K562 (cell line): ENCODE measurements at regions not wholly inside any gene's neighbourhood (a gene's known extent, or its start where the extent isn't known, plus 50 kb on each side); places are given as distances from the start of the nearest gene placed in this dataset.
A peak's percentile ranks its signal among the peaks of the same experiment; 100 is the strongest.
"Not testable (repeated sequence)": the region's sequence is repeated elsewhere in the genome, so short reads cannot be mapped to it uniquely, and the experiment has no call there.

ENCODE experiments used
- ATAC-seq: fragments of 200-7000 bp; cut with Tn5 transposase; 3 replicates; pipeline ENCODE4 v1.9.1; 2020; ENCODE audit warnings: moderate library complexity
- BruUV-seq: library from RNA; stranded (reverse); fragments of 400-500 nt; replicated peaks from 2 replicates; lab custom pipeline; 2021; lab: Mats Ljungman, UMichigan
- CTCF ChIA-PET: fragments of 300-600 bp; formaldehyde crosslinking; extraction: SDS; loops from one replicate; lab custom pipeline; 2021; ENCODE audit warnings: low intra/inter-chr PET ratio; lab: Yijun Ruan, JAX
- POLR2A ChIA-PET: fragments of 300-600, 350-650 bp; sonication (Branson Sonifier 250); formaldehyde crosslinking; extraction: SDS; loops from one replicate; lab custom pipeline; 2021; ENCODE audit warnings: antibody characterized with exemption, inconsistent platforms; lab: Yijun Ruan, JAX
- DNase-seq, 4 experiments: peaks; one replicate each; pipeline versions ENCODE4 v3.0.0 to v3.0.0-alpha.2; 2011 to 2018; ENCODE audit warnings: low spot score in 3 of 4, mixed read lengths in 3 of 4; ENCODE audit errors: extremely low read depth in 1 of 4
- FAIRE-seq: peaks from 2 replicates; lab custom pipeline; 2011; peaks lifted over from hg19 to GRCh38; lab: Jason Lieb, UNC
- H2AFZ ChIP-seq: 2 replicates; pipeline ENCODE4 v1.6.0; 2011; ENCODE audit warnings: low read depth, low read length, control low read depth, inconsistent platforms
- H3K27ac ChIP-seq: fragments of 200-600 bp; 3 replicates; pipeline ENCODE4 v1.8.0; 2011; ENCODE audit warnings: low read depth, mild to moderate bottlenecking, control low read depth, inconsistent platforms, low read length, moderate library complexity, mixed read lengths; ENCODE audit errors: extremely low read depth
- H3K27me3 ChIP-seq, 2 experiments: fragments of 300-600 bp in 1 of 2; 2 replicates in 1 of 2; 3 replicates in 1 of 2; pipeline versions ENCODE4 v1.6.0 to v1.8.0; 2011; ENCODE audit warnings: inconsistent platforms in 2 of 2, low read length in 2 of 2, mild to moderate bottlenecking in 1 of 2, mixed read lengths in 1 of 2, moderate library complexity in 1 of 2; ENCODE audit not compliant: control insufficient read depth in 2 of 2, insufficient read depth in 2 of 2
- H3K36me3 ChIP-seq: fragments of 300-600 bp; 3 replicates; pipeline ENCODE4 v1.8.0; 2011; ENCODE audit warnings: mild to moderate bottlenecking, low read length, inconsistent platforms; ENCODE audit not compliant: control insufficient read depth, insufficient read depth
- H3K4me1 ChIP-seq, 2 experiments: fragments of 200-600 bp in 1 of 2; replicated peaks in 1 of 2; 2 replicates in 1 of 2; 3 replicates in 1 of 2; pipeline versions ENCODE4 v1.5.1 to v1.8.0; 2011; ENCODE audit warnings: inconsistent platforms in 2 of 2, low read length in 2 of 2, mild to moderate bottlenecking in 1 of 2, mixed read lengths in 1 of 2, moderate library complexity in 1 of 2; ENCODE audit not compliant: control insufficient read depth in 2 of 2, insufficient read depth in 2 of 2
- H3K4me2 ChIP-seq: 2 replicates; pipeline ENCODE4 v1.6.1; 2011; ENCODE audit warnings: low read length, control low read depth, inconsistent platforms, mixed read lengths; ENCODE audit not compliant: insufficient read depth
- H3K4me3 ChIP-seq: fragments of 200-600 bp; sonication (generic), shearing (Covaris generic); 2 replicates; pipeline ENCODE4 v1.5.1; 2016; ENCODE audit warnings: control low read depth, inconsistent platforms
- H3K79me2 ChIP-seq: fragments of 200-600 bp; 3 replicates; pipeline ENCODE4 v1.8.0; 2011; ENCODE audit warnings: low read length, inconsistent platforms; ENCODE audit not compliant: control insufficient read depth, insufficient read depth
- H3K9ac ChIP-seq, 2 experiments: 2 replicates each; pipeline versions ENCODE4 v1.6.0 to v1.6.1; 2011; ENCODE audit warnings: low read depth in 2 of 2, low read length in 2 of 2, control low read depth in 1 of 2, inconsistent platforms in 1 of 2, mild to moderate bottlenecking in 1 of 2, mixed read lengths in 1 of 2; ENCODE audit not compliant: insufficient read depth in 1 of 2
- H3K9me1 ChIP-seq: one replicate; pipeline ENCODE4 v1.6.0; 2011; ENCODE audit warnings: inconsistent platforms, mild to moderate bottlenecking, low read length, moderate library complexity; ENCODE audit not compliant: control insufficient read depth, insufficient read depth
- H3K9me3 ChIP-seq: replicated peaks from 2 replicates; pipeline ENCODE4 v1.5.1; 2011; ENCODE audit warnings: low read depth, low read length, inconsistent platforms; ENCODE audit not compliant: control insufficient read depth, insufficient read depth
- H4K20me1 ChIP-seq: replicated peaks from 2 replicates; pipeline ENCODE4 v1.6.1; 2011; ENCODE audit warnings: low read length, inconsistent platforms, mixed read lengths; ENCODE audit not compliant: control insufficient read depth, insufficient read depth
- TARDBP ChIP-seq: fragments of 450-650 bp; IDR thresholded peaks from 2 replicates; pipeline ENCODE4 v1.6.1; 2016
- ZNF212 ChIP-seq: fragments of 450-650 bp; formaldehyde crosslinking; IDR thresholded peaks from 2 replicates; pipeline ENCODE4 v1.4.0; 2020; ENCODE audit warnings: mild to moderate bottlenecking
- WGBS: fragments of 100-300 bp; shearing (Covaris generic); methylation state at CpG from one replicate; pipeline ENCODE4 v1.1.6; 2016; ENCODE audit warnings: low coverage, mixed read lengths; ENCODE audit not compliant: insufficient coverage; ENCODE audit errors: missing lambda C conversion rate; 5-methylcytosine and 5-hydroxymethylcytosine counted together
- in situ Hi-C: fragments of 300-500 bp; cut with MboI; formaldehyde crosslinking; loops from 4 replicates; pipeline ENCODE4 v1.15.0; 2018; ENCODE audit warnings: inconsistent platforms, mixed read lengths
- intact Hi-C: fragments of 100-400 bp; cut with micrococcal nuclease; formaldehyde crosslinking; loops from 2 replicates; pipeline ENCODE4 v1.14.2; 2022
- TF ChIP-seq, protein P1 (sequence below), 2 experiments: fragments of 450-650 bp in 1 of 2; sonication (generic) in 1 of 2; formaldehyde crosslinking in 1 of 2; IDR thresholded peaks; 2 replicates each; pipeline versions ENCODE4 v1.7.1 to v1.9.0; 2016 to 2022; ENCODE audit warnings: inconsistent platforms in 1 of 2, mild to moderate bottlenecking in 1 of 2, missing genetic modification reagents in 1 of 2
- TF ChIP-seq, protein P2 (sequence below): fragments of 450-650 bp; formaldehyde crosslinking; IDR thresholded peaks from 2 replicates; pipeline ENCODE4 v1.4.0; 2020; ENCODE audit warnings: mild to moderate bottlenecking, moderate library complexity

DNA sequence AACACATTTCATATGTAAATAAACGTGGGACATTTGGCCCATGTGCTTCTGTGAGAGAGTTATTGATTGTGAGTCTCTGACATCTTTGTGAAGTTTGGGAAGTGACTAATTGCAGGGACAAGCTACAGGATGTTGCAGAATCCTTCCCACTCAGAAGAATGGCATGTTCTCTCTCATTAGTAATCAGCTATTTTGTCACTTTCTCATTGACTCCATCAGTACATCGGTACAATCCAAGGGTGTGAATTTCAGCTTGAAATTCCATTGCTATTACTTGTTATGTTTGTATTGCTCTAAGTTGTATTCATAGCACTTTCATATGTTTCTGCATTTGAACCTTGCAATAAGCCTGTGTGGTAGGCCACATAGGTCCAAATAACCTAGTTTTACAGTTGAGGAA, 100.0 kb upstream of the KCNMA1 start:
- no peak overlapping the region for H3K27ac ChIP-seq
- ChIA-PET CTCF (no interaction called here), POLR2A (no interaction called here)
- H3K36me3 ChIP-seq, result no peaks in the 10 kb centered on the region
- H3K4me2 ChIP-seq, result no peak overlapping the region
- H2AFZ ChIP-seq, result no peak overlapping the region
- in situ Hi-C loops (no loop called here), intact Hi-C loops (no loop called here)
- H3K27me3 ChIP-seq, result peaks cover 12 to 18% of the 10 kb centered on the region in 2 experiments; a peak in 3 of 5 replicates
- FAIRE-seq, result no peak
- H3K9ac ChIP-seq, result no peak overlapping the region
- no TSS peak for BruUV-seq
- no peaks in the 10 kb centered on the region for H4K20me1 ChIP-seq
- DNase-seq, result no peak
- no peak overlapping the region for H3K4me3 ChIP-seq
- no peaks in the 10 kb centered on the region for H3K4me1 ChIP-seq
- H3K9me3 ChIP-seq, result no peaks in the 10 kb centered on the region
- 0% methylated on average over 2 of the region's 2 CpGs for WGBS
- TF ChIP-seq ZNF212 (CRISPR knock-in tag) (no peak), TARDBP (no peak)
- TF ChIP-seq, protein P1, sequence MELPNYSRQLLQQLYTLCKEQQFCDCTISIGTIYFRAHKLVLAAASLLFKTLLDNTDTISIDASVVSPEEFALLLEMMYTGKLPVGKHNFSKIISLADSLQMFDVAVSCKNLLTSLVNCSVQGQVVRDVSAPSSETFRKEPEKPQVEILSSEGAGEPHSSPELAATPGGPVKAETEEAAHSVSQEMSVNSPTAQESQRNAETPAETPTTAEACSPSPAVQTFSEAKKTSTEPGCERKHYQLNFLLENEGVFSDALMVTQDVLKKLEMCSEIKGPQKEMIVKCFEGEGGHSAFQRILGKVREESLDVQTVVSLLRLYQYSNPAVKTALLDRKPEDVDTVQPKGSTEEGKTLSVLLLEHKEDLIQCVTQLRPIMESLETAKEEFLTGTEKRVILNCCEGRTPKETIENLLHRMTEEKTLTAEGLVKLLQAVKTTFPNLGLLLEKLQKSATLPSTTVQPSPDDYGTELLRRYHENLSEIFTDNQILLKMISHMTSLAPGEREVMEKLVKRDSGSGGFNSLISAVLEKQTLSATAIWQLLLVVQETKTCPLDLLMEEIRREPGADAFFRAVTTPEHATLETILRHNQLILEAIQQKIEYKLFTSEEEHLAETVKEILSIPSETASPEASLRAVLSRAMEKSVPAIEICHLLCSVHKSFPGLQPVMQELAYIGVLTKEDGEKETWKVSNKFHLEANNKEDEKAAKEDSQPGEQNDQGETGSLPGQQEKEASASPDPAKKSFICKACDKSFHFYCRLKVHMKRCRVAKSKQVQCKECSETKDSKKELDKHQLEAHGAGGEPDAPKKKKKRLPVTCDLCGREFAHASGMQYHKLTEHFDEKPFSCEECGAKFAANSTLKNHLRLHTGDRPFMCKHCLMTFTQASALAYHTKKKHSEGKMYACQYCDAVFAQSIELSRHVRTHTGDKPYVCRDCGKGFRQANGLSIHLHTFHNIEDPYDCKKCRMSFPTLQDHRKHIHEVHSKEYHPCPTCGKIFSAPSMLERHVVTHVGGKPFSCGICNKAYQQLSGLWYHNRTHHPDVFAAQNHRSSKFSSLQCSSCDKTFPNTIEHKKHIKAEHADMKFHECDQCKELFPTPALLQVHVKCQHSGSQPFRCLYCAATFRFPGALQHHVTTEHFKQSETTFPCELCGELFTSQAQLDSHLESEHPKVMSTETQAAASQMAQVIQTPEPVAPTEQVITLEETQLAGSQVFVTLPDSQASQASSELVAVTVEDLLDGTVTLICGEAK (IDR thresholded peaks at IDR 0.05), result no peak
- TF ChIP-seq, protein P1 (CRISPR knock-in tag; IDR thresholded peaks at IDR 0.05), result no peak
- TF ChIP-seq, protein P2, sequence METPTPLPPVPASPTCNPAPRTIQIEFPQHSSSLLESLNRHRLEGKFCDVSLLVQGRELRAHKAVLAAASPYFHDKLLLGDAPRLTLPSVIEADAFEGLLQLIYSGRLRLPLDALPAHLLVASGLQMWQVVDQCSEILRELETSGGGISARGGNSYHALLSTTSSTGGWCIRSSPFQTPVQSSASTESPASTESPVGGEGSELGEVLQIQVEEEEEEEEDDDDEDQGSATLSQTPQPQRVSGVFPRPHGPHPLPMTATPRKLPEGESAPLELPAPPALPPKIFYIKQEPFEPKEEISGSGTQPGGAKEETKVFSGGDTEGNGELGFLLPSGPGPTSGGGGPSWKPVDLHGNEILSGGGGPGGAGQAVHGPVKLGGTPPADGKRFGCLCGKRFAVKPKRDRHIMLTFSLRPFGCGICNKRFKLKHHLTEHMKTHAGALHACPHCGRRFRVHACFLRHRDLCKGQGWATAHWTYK (CRISPR knock-in tag), result no peak
- no peaks in the 10 kb centered on the region for H3K9me1 ChIP-seq
- no peaks in the 10 kb centered on the region for H3K79me2 ChIP-seq
- ATAC-seq, result no peak

DNA sequence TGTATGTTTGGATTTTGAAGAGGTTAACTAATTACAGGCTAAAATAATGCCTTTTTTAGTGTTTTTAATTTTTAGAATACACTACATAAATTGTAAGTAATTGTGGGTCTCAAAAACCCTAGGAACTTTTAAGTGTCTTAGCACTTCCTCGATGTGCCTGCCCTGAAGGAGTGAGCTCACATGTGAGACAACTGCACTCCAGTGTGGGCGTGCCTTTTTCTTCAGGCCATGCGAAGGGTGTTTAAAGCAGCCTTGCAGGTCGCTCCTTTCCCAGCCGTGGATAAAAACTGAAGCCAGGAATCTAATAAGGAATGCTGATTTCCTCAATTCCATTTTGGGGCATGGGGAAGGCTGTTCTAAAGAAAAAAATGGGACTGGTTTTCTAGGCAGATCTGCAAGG, 97.5 kb upstream of the KCNMA1 start:
- H3K9me1 ChIP-seq, H4K20me1 ChIP-seq, H2AFZ ChIP-seq, H3K36me3 ChIP-seq, in situ Hi-C loops, intact Hi-C loops, H3K4me2 ChIP-seq, H3K79me2 ChIP-seq, CTCF ChIA-PET, H3K27ac ChIP-seq, BruUV-seq, DNase-seq, H3K4me1 ChIP-seq, H3K9me3 ChIP-seq, FAIRE-seq, H3K9ac ChIP-seq, H3K4me3 ChIP-seq: not testable (repeated sequence)
- POLR2A ChIA-PET, result interaction anchor here (0.7 to 0.8 kb wide), 2 partner anchors 26 to 197 kb away, joined by 3 read pairs; no protein-coding TSS in a partner anchor
- 0% methylated on average over 5 of the region's 5 CpGs for WGBS
- 0 out of 3 replicates have a peak, but pooled peaks have one; percentile 45 for ATAC-seq
- H3K27me3 ChIP-seq, result peaks cover 26 to 41% of the 10 kb centered on the region in 2 experiments
